Activated CD8-positive, alpha-beta T cell treated with anti-CD3 and anti-CD28 coated beads, Interleukin-2, amount 10 ng/mL, durations not matched to agents 7 days and 5 days (primary cell): ENCODE measurements at regions not wholly inside any gene's neighbourhood (a gene's known extent, or its start where the extent isn't known, plus 50 kb on each side); places are given as distances from the start of the nearest gene placed in this dataset.
"Not testable (repeated sequence)": the region's sequence is repeated elsewhere in the genome, so short reads cannot be mapped to it uniquely, and the experiment has no call there.

Experiments used
- ATAC-seq: fragments of 150-1000 bp; cut with Tn5 transposase; one replicate; pipeline ENCODE4 v1.10.0; 2021; ENCODE audit warnings: moderate library complexity
- CTCF ChIA-PET: fragments of 350-600 bp; sonication (Branson Sonifier 250); formaldehyde crosslinking; loops from one replicate; lab custom pipeline; 2021; ENCODE audit warnings: antibody characterized with exemption; lab: Charles Lee
- POLR2A ChIA-PET: fragments of 350-600 bp; sonication (Branson Sonifier 250); formaldehyde crosslinking; loops from one replicate; lab custom pipeline; 2021; ENCODE audit warnings: antibody characterized with exemption; lab: Charles Lee
- DNase-seq: peaks from one replicate; pipeline ENCODE4 v3.0.0-alpha.2; 2020
- H3K27ac Mint-ChIP-seq: one replicate; pipeline ENCODE4 v1.8.0; 2021; ENCODE audit warnings: mild to moderate bottlenecking, mixed read lengths
- H3K27me3 Mint-ChIP-seq: one replicate; pipeline ENCODE4 v1.8.0; 2021; ENCODE audit warnings: low read depth, mixed read lengths
- H3K36me3 Mint-ChIP-seq: one replicate; pipeline ENCODE4 v1.8.0; 2021; ENCODE audit warnings: low read depth, mixed read lengths
- H3K4me1 Mint-ChIP-seq: one replicate; pipeline ENCODE4 v1.8.0; 2021; ENCODE audit warnings: low read depth, mixed read lengths
- H3K4me3 Mint-ChIP-seq: one replicate; pipeline ENCODE4 v1.8.0; 2021; ENCODE audit warnings: mild to moderate bottlenecking, mixed read lengths
- H3K9me3 Mint-ChIP-seq: one replicate; pipeline ENCODE4 v1.8.0; 2022; ENCODE audit warnings: mixed read lengths; ENCODE audit not compliant: insufficient read depth

- no peak for ATAC-seq
- Mint-ChIP-seq H3K9me3 (no peaks in the 10 kb centered on the region), H3K27me3 (no peaks in the 10 kb centered on the region), H3K36me3 (no peaks in the 10 kb centered on the region), H3K4me3 (no peak overlapping the region), H3K4me1 (peaks cover 4% of the 10 kb centered on the region), H3K27ac (no peak overlapping the region)
- DNase-seq = no peak
- CTCF ChIA-PET = no interaction called here
- POLR2A ChIA-PET = no interaction called here
These were observed 132.4 kb upstream of the PALS2 start for GRCh38 chr7:24440892-24441291.

- no peaks in the 10 kb centered on the region for H3K9me3 Mint-ChIP-seq
- DNase-seq (no peak), ATAC-seq (no peak)
- H3K27me3 Mint-ChIP-seq = no peaks in the 10 kb centered on the region
- no peak overlapping the region for H3K4me3 Mint-ChIP-seq
- peaks cover 4% of the 10 kb centered on the region for H3K4me1 Mint-ChIP-seq
- POLR2A ChIA-PET = no interaction called here
- no peaks in the 10 kb centered on the region for H3K36me3 Mint-ChIP-seq
- no peak overlapping the region for H3K27ac Mint-ChIP-seq
- CTCF ChIA-PET = no interaction called here
These were observed 131.8 kb upstream of the PALS2 start for GRCh38 chr7:24441314-24442027.

- Mint-ChIP-seq H3K27ac (no peak overlapping the region), H3K36me3 (no peaks in the 10 kb centered on the region), H3K27me3 (no peaks in the 10 kb centered on the region), H3K4me3 (no peak overlapping the region), H3K4me1 (peaks cover 4% of the 10 kb centered on the region), H3K9me3 (no peaks in the 10 kb centered on the region)
- CTCF ChIA-PET = no interaction called here
- ATAC-seq = no peak
- POLR2A ChIA-PET = no interaction called here
- DNase-seq = no peak
These were observed 131.0 kb upstream of the PALS2 start for GRCh38 chr7:24442170-24442777.

- H3K9me3 Mint-ChIP-seq = no peaks in the 10 kb centered on the region
- H3K4me1 Mint-ChIP-seq = no peaks in the 10 kb centered on the region
These were observed 128.4 kb upstream of the PALS2 start for GRCh38 chr7:24444666-24445440.

GRCh38 chr7:24448038-24448437, 125.2 kb upstream of the PALS2 start:
- POLR2A ChIA-PET = no interaction called here

More at GRCh38 chr7:24444666-24445440, 128.4 kb upstream of the PALS2 start:
- ChIA-PET CTCF (no interaction called here), POLR2A (no interaction called here)
- DNase-seq (no peak), ATAC-seq (no peak)
- Mint-ChIP-seq H3K27ac (no peak overlapping the region), H3K36me3 (no peaks in the 10 kb centered on the region), H3K4me3 (no peak overlapping the region), H3K27me3 (no peaks in the 10 kb centered on the region)

GRCh38 chr7:24449416-24449815, 123.8 kb upstream of the PALS2 start:
- H3K27ac Mint-ChIP-seq, POLR2A ChIA-PET, H3K4me3 Mint-ChIP-seq, H3K27me3 Mint-ChIP-seq, H3K4me1 Mint-ChIP-seq, H3K36me3 Mint-ChIP-seq, DNase-seq, CTCF ChIA-PET, H3K9me3 Mint-ChIP-seq, ATAC-seq: not testable (repeated sequence)

More at GRCh38 chr7:24448038-24448437, 125.2 kb upstream of the PALS2 start:
- DNase-seq (no peak), ATAC-seq (no peak)
- Mint-ChIP-seq H3K4me3 (no peak overlapping the region), H3K9me3 (no peaks in the 10 kb centered on the region), H3K36me3 (no peaks in the 10 kb centered on the region), H3K27me3 (no peaks in the 10 kb centered on the region), H3K27ac (no peak overlapping the region), H3K4me1 (no peaks in the 10 kb centered on the region)
- CTCF ChIA-PET = no interaction called here

GRCh38 chr7:24455813-24456525, 117.3 kb upstream of the PALS2 start:
- Mint-ChIP-seq H3K4me1 (no peaks in the 10 kb centered on the region), H3K9me3 (no peaks in the 10 kb centered on the region), H3K4me3 (no peak overlapping the region), H3K36me3 (no peaks in the 10 kb centered on the region), H3K27ac (no peak overlapping the region), H3K27me3 (peaks cover 7% of the 10 kb centered on the region)
- ATAC-seq = no peak
- DNase-seq = no peak
- ChIA-PET POLR2A (no interaction called here), CTCF (no interaction called here)

GRCh38 chr7:24456526-24457218, 116.6 kb upstream of the PALS2 start:
- Mint-ChIP-seq H3K4me3 (no peak overlapping the region), H3K27me3 (peaks cover 7% of the 10 kb centered on the region), H3K36me3 (no peaks in the 10 kb centered on the region), H3K27ac (no peak overlapping the region), H3K9me3 (no peaks in the 10 kb centered on the region), H3K4me1 (no peaks in the 10 kb centered on the region)
- POLR2A ChIA-PET = no interaction called here
- no peak for DNase-seq
- CTCF ChIA-PET = no interaction called here
- no peak for ATAC-seq

- DNase-seq = no peak
- ChIA-PET CTCF (no interaction called here), POLR2A (no interaction called here)
- Mint-ChIP-seq H3K9me3 (no peaks in the 10 kb centered on the region), H3K4me1 (no peaks in the 10 kb centered on the region), H3K27ac (no peak overlapping the region), H3K27me3 (peaks cover 7% of the 10 kb centered on the region), H3K36me3 (no peaks in the 10 kb centered on the region), H3K4me3 (no peak overlapping the region)
- ATAC-seq = no peak
These were observed 116.1 kb upstream of the PALS2 start for GRCh38 chr7:24457219-24457558.

- Mint-ChIP-seq H3K4me1 (no peaks in the 10 kb centered on the region), H3K27me3 (peaks cover 2% of the 10 kb centered on the region), H3K9me3 (no peaks in the 10 kb centered on the region), H3K27ac (no peak overlapping the region), H3K36me3 (no peaks in the 10 kb centered on the region), H3K4me3 (no peak overlapping the region)
- ATAC-seq = no peak
- POLR2A ChIA-PET = no interaction called here
- CTCF ChIA-PET = no interaction called here
- no peak for DNase-seq
These were observed 111.1 kb upstream of the PALS2 start for GRCh38 chr7:24462117-24462516.

- ChIA-PET CTCF (no interaction called here), POLR2A (interaction anchor here (0.6 kb wide), 1 partner anchor 107 kb away, joined by 3 read pairs; no protein-coding TSS in a partner anchor)
- Mint-ChIP-seq H3K36me3 (no peaks in the 10 kb centered on the region), H3K9me3 (no peaks in the 10 kb centered on the region), H3K27ac (no peak overlapping the region), H3K4me1 (no peaks in the 10 kb centered on the region), H3K27me3 (peaks cover 2% of the 10 kb centered on the region), H3K4me3 (no peak overlapping the region)
- ATAC-seq (no peak), DNase-seq (no peak)
These were observed 110.3 kb upstream of the PALS2 start for GRCh38 chr7:24462984-24463383.
